ENCODE measurements at regions not wholly inside any gene's neighbourhood (a gene's known extent, or its start where the extent isn't known, plus 50 kb on each side); places are given as distances from the start of the nearest gene placed in this dataset.

GRCh38 chr1:242690849-242691609 is 166.5 kb upstream of the PLD5 start:
- ChIA-PET RAD21 (ENCODE audit: low non-redundant PET in 1 of 2, low total read pairs in 2 of 2, uncharacterized antibody in 2 of 2, unreplicated experiment in 2 of 2) (no interaction called here), POLR2A (no interaction called here), CTCF (no interaction called here)
- Histone ChIP-seq H3K27me3 (ENCODE audit: insufficient read depth, low read length) (no peaks in the 10 kb centered on the region), H3K79me2 (ENCODE audit: insufficient read depth, low read length) (no peaks in the 10 kb centered on the region), H3K36me3 (ENCODE audit: control insufficient read depth in 1 of 2, insufficient read depth in 2 of 2, low read length in 2 of 2) (no peaks in the 10 kb centered on the region), H3K9ac (ENCODE audit: low read length) (no peak overlapping the region), H2AFZ (ENCODE audit: low read depth, low read length, poor library complexity, severe bottlenecking) (no peak overlapping the region), H4K20me1 (ENCODE audit: insufficient read depth) (no peaks in the 10 kb centered on the region), H3K9me2 (ENCODE audit: insufficient read depth) (no peaks in the 10 kb centered on the region), H3K4me2 (ENCODE audit: low read length) (no peak overlapping the region), H3K27ac (ENCODE audit: low read depth, low read length) (no peak overlapping the region), H3K4me1 (ENCODE audit: control insufficient read depth in 1 of 2, insufficient read depth in 2 of 2, low read length in 2 of 2) (no peaks in the 10 kb centered on the region), H3K4me3 (replicated peaks in 1 of 2; ENCODE audit: low read depth in 1 of 2, low read length in 2 of 2) (no peak overlapping the region), H3K9me3 (ENCODE audit: control insufficient read depth in 1 of 2, insufficient read depth in 1 of 2, low read depth in 1 of 2, low read length in 2 of 2) (no peaks in the 10 kb centered on the region)
- TF ChIP-seq ZBTB33 (IDR thresholded peaks at IDR 0.05; ENCODE audit: extremely low read depth, insufficient replicate concordance, low read length) (no peak), CEBPB (IDR thresholded peaks at IDR 0.05; ENCODE audit: low read depth) (no peak), ZFX (IDR thresholded peaks at IDR 0.05) (no peak), EZH2phosphoT487 (IDR thresholded peaks at IDR 0.05; ENCODE audit: borderline replicate concordance) (no peak), EGR1 (IDR thresholded peaks at IDR 0.05; ENCODE audit: low read depth) (no peak), MAX (IDR thresholded peaks at IDR 0.05) (no peak), FOSL1 (IDR thresholded peaks at IDR 0.05; ENCODE audit: low read depth) (no peak), EZH2 (IDR thresholded peaks at IDR 0.05) (no peak), SP1 (IDR thresholded peaks at IDR 0.05; ENCODE audit: low read depth) (no peak)
- ATAC-seq (no peak), DNase-seq (ENCODE audit: low read depth, low spot score) (no peak)
- no TSS peak for BruUV-seq (replicated peaks)
- intact Hi-C loops (cut with micrococcal nuclease) = no loop called here
